Heart right ventricle (tissue), 16 donors: ENCODE measurements at regions not wholly inside any gene's neighbourhood (a gene's known extent, or its start where the extent isn't known, plus 50 kb on each side); places are given as distances from the start of the nearest gene placed in this dataset.

Experiments
- ATAC-seq, 8 donors: fragments of 200-7000 bp; cut with Tn5 transposase; one replicate each; pipeline ENCODE4 v1.9.1; 2020; ENCODE audit warnings: mild to moderate bottlenecking in 8 of 8, moderate library complexity in 8 of 8, moderate number of reproducible peaks in 1 of 8
- DNase-seq, 2 donors: peaks; one replicate each; pipeline ENCODE4 v3.0.0-alpha.2; 2020
- H3K27ac ChIP-seq, 10 donors: fragments of 200-600 bp; sonication (generic) in 2 of 10; one replicate each; pipeline versions ENCODE4 v1.5.0 to v1.8.0; 2020 to 2022; ENCODE audit warnings: mild to moderate bottlenecking in 3 of 10
- H3K27me3 ChIP-seq, 7 donors: fragments of 200-600 bp; one replicate each; pipeline ENCODE4 v1.8.0; 2021 to 2022; ENCODE audit warnings: mild to moderate bottlenecking in 2 of 7
- H3K36me3 ChIP-seq, 9 donors: fragments of 200-600 bp; sonication (generic) in 1 of 9; one replicate each; pipeline versions ENCODE4 v1.5.0 to v1.8.0; 2020 to 2022; ENCODE audit warnings: mild to moderate bottlenecking in 2 of 9
- H3K4me1 ChIP-seq, 9 donors: fragments of 200-600 bp; sonication (generic) in 1 of 9; one replicate each; pipeline versions ENCODE4 v1.5.0 to v1.8.0; 2020 to 2022; ENCODE audit warnings: mild to moderate bottlenecking in 4 of 9
- H3K4me3 ChIP-seq, 10 donors: fragments of 200-600 bp; sonication (generic) in 2 of 10; one replicate each; pipeline versions ENCODE4 v1.5.0 to v1.8.0; 2020 to 2022; ENCODE audit warnings: mild to moderate bottlenecking in 7 of 10, moderate library complexity in 2 of 10
- H3K9me3 ChIP-seq, 11 donors: fragments of 200-600 bp in 10 of 11; sonication (generic) in 2 of 11; one replicate each; pipeline versions ENCODE4 v1.5.0 to v1.8.0; 2013 to 2022; ENCODE audit warnings: mild to moderate bottlenecking in 2 of 11, control low read depth in 1 of 11, moderate library complexity in 1 of 11
- CTCF ChIP-seq, 9 donors: fragments of 200-600 bp; sonication (generic) in 2 of 9; IDR thresholded peaks; one replicate each; pipeline versions ENCODE4 v1.5.0 to v1.8.0; 2021 to 2022; ENCODE audit warnings: antibody characterized with exemption in 9 of 9, mild to moderate bottlenecking in 5 of 9, moderate library complexity in 1 of 9
- WGBS, 2 donors: extraction: QIAGEN DNeasy Blood & Tissue Kit; methylation state at CpG; one replicate each; pipeline ENCODE4 v1.1.7; 2013; ENCODE audit warnings: inconsistent platforms in 1 of 2; 5-methylcytosine and 5-hydroxymethylcytosine counted together
- intact Hi-C, 10 donors: fragments of 100-400 bp; cut with DNase I; formaldehyde crosslinking; loops; one replicate each; pipeline versions ENCODE4 v1.11.1 to v1.14.2; 2022
- donor health status: Arrhythmogenic right ventricular cardiomyopathy.
- donor health status: ischemic (EF 13 %, LVEDD 7.1; RV severe dilation, severe dysfunction).
- donor health status: healthy with polysubstance abuse.
- donor health status: DM: no; HTN: yes; CAD: no.
- donor health status: DM: no; HTN: no; CAD: no.
- donor health status: ischemic (EF 25% LVEDD 6.9; RV normal size, moderate dysfunction).
- donor health status: ischemic (EF 25% LVEDD 5.7; RV mildly dilated, moderate dysfunction).
- donor health status: healthy.
- donor health status: DM: yes; HTN: yes; CAD: no.
- donor health status: Ischemic cardiomyopathy.
- donor health status: ischemic (EF 35%, LVEDD 5.7; RV mildly dilated, moderate dysfunction).
- donor health status: nonischemic (EF 11% LVEDD 7.7; RV severe dilation, severe dysfunction).
- donor health status: DM: yes; HTN: yes; CAD: no.
- donor health status: PGD.
- donor health status: ischemic (EF 29% LVEDD 5.4; RV normal size, mild dysfunction).
- donor health status: nonischemic (EF 23%, LVEDD 6.1; RV moderate dilation, normal function).

- no peaks in the 10 kb centered on the region for H3K36me3 ChIP-seq
- peaks cover 16 to 61% (median 43%) of the 10 kb centered on the region in 9 donors for H3K4me1 ChIP-seq
- intact Hi-C loops, result loop anchor here in 2 of 10 donors (5.0 to 10.0 kb wide), 3 partner anchors 64 to 227 kb away; no protein-coding TSS in a partner anchor
- no peak for DNase-seq
- 83% methylated on average over 10 of the region's 10 CpGs for WGBS, 2 donors
- no peaks in the 10 kb centered on the region for H3K9me3 ChIP-seq
- no peaks in the 10 kb centered on the region for H3K27me3 ChIP-seq
- TF ChIP-seq CTCF (IDR thresholded peaks at IDR 0.05), result no peak
- ATAC-seq, result no peak
- H3K4me3 ChIP-seq, result peak overlapping the region in 1 of 10 donors; percentile 7
- H3K27ac ChIP-seq, result peak overlapping the region in 9 of 10 donors; percentile 22 to 91 (median 84)
Observed at GRCh38 chr6:6750594-6751265, 162.2 kb downstream of the LY86 start.

- Histone ChIP-seq H3K36me3 (no peaks in the 10 kb centered on the region), H3K27me3 (no peaks in the 10 kb centered on the region), H3K9me3 (no peaks in the 10 kb centered on the region), H3K4me3 (no peak overlapping the region), H3K27ac (peak overlapping the region in 8 of 10 donors; percentile 22 to 91 (median 83)), H3K4me1 (peaks cover 16 to 57% (median 43%) of the 10 kb centered on the region in 9 donors)
- DNase-seq, result no peak
- WGBS, 2 donors, result 57 to 76% methylated on average over 2 of the region's 2 CpGs
- TF ChIP-seq CTCF (IDR thresholded peaks at IDR 0.05), result no peak
- no peak for ATAC-seq
- intact Hi-C loops, result loop anchor here in 2 of 10 donors (5.0 to 10.0 kb wide), 3 partner anchors 64 to 226 kb away; no protein-coding TSS in a partner anchor
Observed at GRCh38 chr6:6751266-6751596, 162.7 kb downstream of the LY86 start.

- Histone ChIP-seq H3K27me3 (no peaks in the 10 kb centered on the region), H3K4me1 (peaks cover 16 to 56% (median 43%) of the 10 kb centered on the region in 9 donors), H3K9me3 (no peaks in the 10 kb centered on the region), H3K36me3 (no peaks in the 10 kb centered on the region), H3K27ac (peak overlapping the region in 5 of 10 donors; percentile 80 to 91 (median 84)), H3K4me3 (peak overlapping the region in 1 of 10 donors; percentile 1)
- intact Hi-C loops, result loop anchor here in 2 of 10 donors (5.0 to 10.0 kb wide), 3 partner anchors 63 to 226 kb away; no protein-coding TSS in a partner anchor
- WGBS, 2 donors, result 39 to 56% methylated on average over 8 of the region's 8 CpGs
- DNase-seq, result peak in 1 of 2 donors; percentile 32
- no peak for TF ChIP-seq CTCF (IDR thresholded peaks at IDR 0.05)
- ATAC-seq, result peak in 1 of 8 donors; percentile 43
Observed at GRCh38 chr6:6751619-6752023, 163.1 kb downstream of the LY86 start.

- no peak for TF ChIP-seq CTCF (IDR thresholded peaks at IDR 0.05)
- peak overlapping the region in 4 of 10 donors; percentile 80 to 85 (median 83) for H3K27ac ChIP-seq
- peak overlapping the region in 1 of 10 donors; percentile 1 for H3K4me3 ChIP-seq
- no peaks in the 10 kb centered on the region for H3K27me3 ChIP-seq
- 61% methylated on average over 4 of the region's 4 CpGs for WGBS, 2 donors
- H3K9me3 ChIP-seq, result no peaks in the 10 kb centered on the region
- H3K36me3 ChIP-seq, result no peaks in the 10 kb centered on the region
- no peak for ATAC-seq
- intact Hi-C loops, result loop anchor here in 2 of 10 donors (5.0 to 10.0 kb wide), 3 partner anchors 63 to 225 kb away; no protein-coding TSS in a partner anchor
- H3K4me1 ChIP-seq, result peaks cover 16 to 55% (median 43%) of the 10 kb centered on the region in 9 donors
- DNase-seq, result no peak
Observed at GRCh38 chr6:6752129-6752528, 163.6 kb downstream of the LY86 start.
